K562 (cell line): ENCODE measurements at regions not wholly inside any gene's neighbourhood (a gene's known extent, or its start where the extent isn't known, plus 50 kb on each side); places are given as distances from the start of the nearest gene placed in this dataset.

Experiments used
- PTRF ChIP-seq: fragments of 450-650 bp; IDR thresholded peaks from 2 replicates; pipeline ENCODE4 v1.6.1; 2016; ENCODE audit warnings: mild to moderate bottlenecking, missing genetic modification characterization, missing compliant biosample characterization
- ZNF3 ChIP-seq: fragments of 250-450 bp; sonication (Bioruptor Pico); IDR thresholded peaks from 2 replicates; pipeline ENCODE4 v1.5.0; 2021; ENCODE audit warnings: mild to moderate bottlenecking, moderate library complexity
- TF ChIP-seq, protein P1 (sequence below): fragments of 200-600 bp; sonication (generic); IDR thresholded peaks from one replicate; pipeline ENCODE4 v1.6.1; 2012; ENCODE audit warnings: mild to moderate bottlenecking, low read depth, low read length, inconsistent platforms
- TF ChIP-seq, protein P2 (sequence below): fragments of 250-450 bp; sonication (Bioruptor Pico); IDR thresholded peaks from 2 replicates; pipeline ENCODE4 v1.8.0; 2021; ENCODE audit warnings: moderate library complexity, mild to moderate bottlenecking, inconsistent platforms

DNA sequence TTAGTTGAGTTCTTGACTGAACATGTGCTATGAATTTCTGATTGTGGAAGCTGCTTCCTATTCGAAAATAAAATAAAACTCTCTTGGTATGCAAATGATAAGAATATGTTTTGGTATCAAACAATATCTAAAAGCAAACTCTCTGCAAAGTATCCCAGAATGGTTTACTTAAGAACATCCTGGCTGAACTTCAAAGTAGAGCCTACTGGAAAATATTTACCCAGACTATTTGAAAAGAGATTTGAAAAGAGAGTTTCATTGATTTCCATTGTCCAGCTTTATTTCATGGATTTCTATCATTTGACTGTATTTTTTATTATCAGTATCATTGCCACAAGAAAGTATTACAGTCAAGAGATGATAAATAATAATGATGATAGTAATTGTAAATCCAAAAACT, 171.1 kb upstream of the SLC7A11 start (continued):
- TF ChIP-seq, protein P1, sequence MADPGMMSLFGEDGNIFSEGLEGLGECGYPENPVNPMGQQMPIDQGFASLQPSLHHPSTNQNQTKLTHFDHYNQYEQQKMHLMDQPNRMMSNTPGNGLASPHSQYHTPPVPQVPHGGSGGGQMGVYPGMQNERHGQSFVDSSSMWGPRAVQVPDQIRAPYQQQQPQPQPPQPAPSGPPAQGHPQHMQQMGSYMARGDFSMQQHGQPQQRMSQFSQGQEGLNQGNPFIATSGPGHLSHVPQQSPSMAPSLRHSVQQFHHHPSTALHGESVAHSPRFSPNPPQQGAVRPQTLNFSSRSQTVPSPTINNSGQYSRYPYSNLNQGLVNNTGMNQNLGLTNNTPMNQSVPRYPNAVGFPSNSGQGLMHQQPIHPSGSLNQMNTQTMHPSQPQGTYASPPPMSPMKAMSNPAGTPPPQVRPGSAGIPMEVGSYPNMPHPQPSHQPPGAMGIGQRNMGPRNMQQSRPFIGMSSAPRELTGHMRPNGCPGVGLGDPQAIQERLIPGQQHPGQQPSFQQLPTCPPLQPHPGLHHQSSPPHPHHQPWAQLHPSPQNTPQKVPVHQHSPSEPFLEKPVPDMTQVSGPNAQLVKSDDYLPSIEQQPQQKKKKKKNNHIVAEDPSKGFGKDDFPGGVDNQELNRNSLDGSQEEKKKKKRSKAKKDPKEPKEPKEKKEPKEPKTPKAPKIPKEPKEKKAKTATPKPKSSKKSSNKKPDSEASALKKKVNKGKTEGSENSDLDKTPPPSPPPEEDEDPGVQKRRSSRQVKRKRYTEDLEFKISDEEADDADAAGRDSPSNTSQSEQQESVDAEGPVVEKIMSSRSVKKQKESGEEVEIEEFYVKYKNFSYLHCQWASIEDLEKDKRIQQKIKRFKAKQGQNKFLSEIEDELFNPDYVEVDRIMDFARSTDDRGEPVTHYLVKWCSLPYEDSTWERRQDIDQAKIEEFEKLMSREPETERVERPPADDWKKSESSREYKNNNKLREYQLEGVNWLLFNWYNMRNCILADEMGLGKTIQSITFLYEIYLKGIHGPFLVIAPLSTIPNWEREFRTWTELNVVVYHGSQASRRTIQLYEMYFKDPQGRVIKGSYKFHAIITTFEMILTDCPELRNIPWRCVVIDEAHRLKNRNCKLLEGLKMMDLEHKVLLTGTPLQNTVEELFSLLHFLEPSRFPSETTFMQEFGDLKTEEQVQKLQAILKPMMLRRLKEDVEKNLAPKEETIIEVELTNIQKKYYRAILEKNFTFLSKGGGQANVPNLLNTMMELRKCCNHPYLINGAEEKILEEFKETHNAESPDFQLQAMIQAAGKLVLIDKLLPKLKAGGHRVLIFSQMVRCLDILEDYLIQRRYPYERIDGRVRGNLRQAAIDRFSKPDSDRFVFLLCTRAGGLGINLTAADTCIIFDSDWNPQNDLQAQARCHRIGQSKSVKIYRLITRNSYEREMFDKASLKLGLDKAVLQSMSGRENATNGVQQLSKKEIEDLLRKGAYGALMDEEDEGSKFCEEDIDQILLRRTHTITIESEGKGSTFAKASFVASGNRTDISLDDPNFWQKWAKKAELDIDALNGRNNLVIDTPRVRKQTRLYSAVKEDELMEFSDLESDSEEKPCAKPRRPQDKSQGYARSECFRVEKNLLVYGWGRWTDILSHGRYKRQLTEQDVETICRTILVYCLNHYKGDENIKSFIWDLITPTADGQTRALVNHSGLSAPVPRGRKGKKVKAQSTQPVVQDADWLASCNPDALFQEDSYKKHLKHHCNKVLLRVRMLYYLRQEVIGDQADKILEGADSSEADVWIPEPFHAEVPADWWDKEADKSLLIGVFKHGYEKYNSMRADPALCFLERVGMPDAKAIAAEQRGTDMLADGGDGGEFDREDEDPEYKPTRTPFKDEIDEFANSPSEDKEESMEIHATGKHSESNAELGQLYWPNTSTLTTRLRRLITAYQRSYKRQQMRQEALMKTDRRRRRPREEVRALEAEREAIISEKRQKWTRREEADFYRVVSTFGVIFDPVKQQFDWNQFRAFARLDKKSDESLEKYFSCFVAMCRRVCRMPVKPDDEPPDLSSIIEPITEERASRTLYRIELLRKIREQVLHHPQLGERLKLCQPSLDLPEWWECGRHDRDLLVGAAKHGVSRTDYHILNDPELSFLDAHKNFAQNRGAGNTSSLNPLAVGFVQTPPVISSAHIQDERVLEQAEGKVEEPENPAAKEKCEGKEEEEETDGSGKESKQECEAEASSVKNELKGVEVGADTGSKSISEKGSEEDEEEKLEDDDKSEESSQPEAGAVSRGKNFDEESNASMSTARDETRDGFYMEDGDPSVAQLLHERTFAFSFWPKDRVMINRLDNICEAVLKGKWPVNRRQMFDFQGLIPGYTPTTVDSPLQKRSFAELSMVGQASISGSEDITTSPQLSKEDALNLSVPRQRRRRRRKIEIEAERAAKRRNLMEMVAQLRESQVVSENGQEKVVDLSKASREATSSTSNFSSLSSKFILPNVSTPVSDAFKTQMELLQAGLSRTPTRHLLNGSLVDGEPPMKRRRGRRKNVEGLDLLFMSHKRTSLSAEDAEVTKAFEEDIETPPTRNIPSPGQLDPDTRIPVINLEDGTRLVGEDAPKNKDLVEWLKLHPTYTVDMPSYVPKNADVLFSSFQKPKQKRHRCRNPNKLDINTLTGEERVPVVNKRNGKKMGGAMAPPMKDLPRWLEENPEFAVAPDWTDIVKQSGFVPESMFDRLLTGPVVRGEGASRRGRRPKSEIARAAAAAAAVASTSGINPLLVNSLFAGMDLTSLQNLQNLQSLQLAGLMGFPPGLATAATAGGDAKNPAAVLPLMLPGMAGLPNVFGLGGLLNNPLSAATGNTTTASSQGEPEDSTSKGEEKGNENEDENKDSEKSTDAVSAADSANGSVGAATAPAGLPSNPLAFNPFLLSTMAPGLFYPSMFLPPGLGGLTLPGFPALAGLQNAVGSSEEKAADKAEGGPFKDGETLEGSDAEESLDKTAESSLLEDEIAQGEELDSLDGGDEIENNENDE = no peak
- TF ChIP-seq ZNF3 (CRISPR knock-in tag) (no peak), PTRF (no peak)
- TF ChIP-seq, protein P2, sequence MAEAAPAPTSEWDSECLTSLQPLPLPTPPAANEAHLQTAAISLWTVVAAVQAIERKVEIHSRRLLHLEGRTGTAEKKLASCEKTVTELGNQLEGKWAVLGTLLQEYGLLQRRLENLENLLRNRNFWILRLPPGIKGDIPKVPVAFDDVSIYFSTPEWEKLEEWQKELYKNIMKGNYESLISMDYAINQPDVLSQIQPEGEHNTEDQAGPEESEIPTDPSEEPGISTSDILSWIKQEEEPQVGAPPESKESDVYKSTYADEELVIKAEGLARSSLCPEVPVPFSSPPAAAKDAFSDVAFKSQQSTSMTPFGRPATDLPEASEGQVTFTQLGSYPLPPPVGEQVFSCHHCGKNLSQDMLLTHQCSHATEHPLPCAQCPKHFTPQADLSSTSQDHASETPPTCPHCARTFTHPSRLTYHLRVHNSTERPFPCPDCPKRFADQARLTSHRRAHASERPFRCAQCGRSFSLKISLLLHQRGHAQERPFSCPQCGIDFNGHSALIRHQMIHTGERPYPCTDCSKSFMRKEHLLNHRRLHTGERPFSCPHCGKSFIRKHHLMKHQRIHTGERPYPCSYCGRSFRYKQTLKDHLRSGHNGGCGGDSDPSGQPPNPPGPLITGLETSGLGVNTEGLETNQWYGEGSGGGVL (CRISPR knock-in tag) = no peak
